OCI-M1 (cell line): ENCODE measurements at regions not wholly inside any gene's neighbourhood (a gene's known extent, or its start where the extent isn't known, plus 50 kb on each side); places are given as distances from the start of the nearest gene placed in this dataset.
"Not testable (repeated sequence)": the region's sequence is repeated elsewhere in the genome, so short reads cannot be mapped to it uniquely, and the experiment has no call there.

Source experiments
- DNase-seq: peaks from one replicate; lab custom pipeline; 2025; lab: John Stamatoyannopoulos, UW

DNA sequence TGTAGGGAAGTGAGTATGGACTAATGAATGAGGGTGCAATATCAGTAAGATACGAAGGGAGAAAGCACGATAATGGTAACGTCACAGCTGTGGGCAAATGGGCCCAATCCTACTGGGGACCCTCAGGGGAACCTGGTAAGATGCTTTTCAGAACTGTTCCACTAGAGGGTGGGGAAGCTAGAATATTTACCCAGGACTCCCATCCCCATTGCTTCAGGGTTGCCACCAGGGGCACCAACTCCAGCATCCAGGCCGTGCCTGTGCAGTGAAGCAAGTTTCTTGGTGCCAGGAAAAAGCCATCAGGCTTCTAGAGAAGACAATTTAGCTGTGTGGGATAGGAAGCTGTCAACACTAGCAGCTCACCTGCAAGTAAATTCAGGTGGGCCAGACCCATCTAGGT, 409.3 kb downstream of the AGTPBP1 start:
- DNase-seq: no peak

DNA sequence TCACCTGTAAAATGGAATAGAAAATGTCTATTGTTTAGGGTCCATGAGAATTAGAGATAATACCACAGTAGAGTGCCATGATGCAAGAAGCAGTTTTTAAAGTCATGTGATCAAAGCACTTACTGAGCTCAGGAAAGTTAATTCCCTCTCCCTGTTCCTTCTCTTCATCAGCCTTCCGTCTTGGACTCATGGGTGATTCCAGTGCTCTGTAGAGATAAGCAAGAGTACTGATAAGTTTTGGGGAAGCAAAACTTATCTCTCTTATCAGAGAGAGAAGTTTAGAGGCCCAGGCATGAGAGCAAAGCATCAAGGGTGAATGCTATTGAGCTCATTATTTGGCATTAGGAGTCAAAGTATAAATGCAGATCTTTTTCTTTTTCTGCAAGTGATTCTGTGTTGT, 410.1 kb downstream of the AGTPBP1 start:
- DNase-seq: no peak

DNA sequence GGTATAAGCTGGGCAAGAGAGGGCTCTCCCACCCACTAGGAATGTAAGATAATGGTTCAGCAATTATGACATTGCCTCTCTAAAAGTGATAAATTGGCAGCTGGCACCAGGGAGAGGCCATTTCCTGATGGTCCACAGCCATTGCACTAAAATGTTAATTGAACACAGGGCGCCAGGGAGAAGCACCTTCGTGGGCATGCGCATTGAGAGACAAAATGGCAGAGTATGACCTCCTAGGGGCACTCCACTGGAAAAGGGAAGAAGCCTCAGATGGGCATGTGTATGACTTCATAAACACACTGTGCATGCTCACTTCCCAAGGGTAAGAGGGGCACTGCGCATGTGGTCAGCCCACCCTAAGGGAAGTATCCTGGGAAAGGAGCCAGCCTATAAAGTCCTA, 419.2 kb downstream of the AGTPBP1 start:
- DNase-seq: no peak

DNA sequence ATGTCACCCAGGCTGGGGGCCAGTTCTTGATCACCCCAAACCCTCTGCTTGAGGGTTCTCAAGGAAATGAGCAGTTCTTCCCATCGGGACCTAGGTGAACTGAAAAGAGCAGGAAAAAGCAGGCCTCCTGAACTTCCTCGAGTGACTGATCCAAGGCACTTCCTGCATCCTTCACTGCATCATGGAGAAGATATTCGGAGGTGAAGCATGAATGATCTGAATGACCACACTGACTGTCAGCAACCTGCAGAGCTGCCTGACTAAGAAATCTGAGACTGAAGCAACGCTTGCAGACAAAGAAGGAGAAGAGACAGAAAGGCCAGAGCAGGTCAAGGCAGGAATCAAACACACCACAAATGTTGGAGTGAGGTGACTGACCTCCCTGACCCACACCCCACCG, 420.2 kb downstream of the AGTPBP1 start:
- no peak for DNase-seq

DNA sequence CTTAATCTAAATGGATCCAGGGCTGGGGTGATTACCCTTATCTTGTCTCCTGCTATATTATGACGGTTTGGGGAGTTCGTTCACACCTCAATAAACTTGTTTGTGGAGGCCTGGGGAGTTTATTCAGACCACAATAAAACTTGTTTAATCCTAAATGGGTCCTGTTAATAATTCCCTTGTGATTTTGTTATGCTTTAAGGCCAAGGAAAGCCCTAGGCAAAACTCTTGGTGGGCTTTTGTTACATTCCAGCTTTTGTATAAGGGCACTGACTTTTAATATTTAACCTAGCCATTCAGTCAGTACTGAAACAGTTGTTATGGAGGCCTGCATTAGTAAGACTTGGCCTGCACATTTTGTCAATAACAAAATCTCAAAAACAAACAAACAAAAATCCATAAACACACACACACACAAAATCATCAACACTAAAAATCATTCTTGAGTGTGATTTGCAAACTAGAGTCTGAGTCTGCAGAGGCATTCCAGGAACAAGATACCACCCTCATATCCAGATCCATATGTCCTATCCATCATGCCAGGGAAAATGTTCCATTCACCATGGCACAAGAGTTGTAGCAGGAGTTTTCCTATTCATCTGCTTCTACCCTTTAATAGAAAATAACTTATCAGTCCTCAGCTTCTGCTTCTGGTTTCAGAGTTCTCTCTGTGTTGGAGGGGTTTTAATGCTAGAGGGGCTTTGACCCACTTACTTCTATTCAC, 421.7 kb downstream of the AGTPBP1 start:
- DNase-seq: no peak

DNA sequence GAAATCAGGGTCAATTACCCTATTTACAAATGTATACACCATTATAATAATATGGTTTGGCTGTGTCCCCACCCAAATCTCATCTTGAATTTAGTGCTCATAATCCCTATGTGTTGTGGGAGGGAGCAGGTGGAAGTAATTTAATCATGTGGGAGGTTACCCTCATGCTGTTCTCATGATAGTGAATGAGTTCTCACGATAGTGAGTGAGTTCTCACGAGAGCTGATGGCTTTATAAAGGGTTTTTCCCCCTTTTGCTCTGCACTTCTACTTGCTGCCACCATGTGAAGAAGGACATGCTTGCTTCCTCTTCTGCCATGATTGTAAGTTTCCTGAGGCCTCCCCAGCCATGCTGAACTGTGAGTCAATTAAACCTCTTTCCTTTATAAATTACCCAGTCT, 426.2 kb downstream of the AGTPBP1 start:
- DNase-seq: not testable (repeated sequence)

DNA sequence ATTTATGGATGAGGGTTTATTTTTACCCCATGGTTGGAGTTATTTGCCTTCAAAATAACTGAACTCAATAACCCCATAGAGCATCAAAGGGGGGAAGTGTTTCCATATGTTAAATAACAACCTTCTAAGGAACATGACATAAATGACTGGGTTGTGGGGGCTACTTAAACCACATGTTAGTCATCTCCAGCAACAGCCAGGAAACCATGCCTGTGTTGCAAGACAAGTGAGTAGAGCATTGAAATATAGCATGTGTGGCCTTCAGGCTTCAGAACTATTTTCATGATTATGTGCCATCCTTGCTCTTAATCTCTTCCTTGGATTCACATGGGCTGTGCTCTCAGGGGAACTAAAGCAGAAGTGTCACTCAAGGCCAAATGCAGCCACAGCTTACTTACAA, 431.2 kb downstream of the AGTPBP1 start:
- no peak for DNase-seq

DNA sequence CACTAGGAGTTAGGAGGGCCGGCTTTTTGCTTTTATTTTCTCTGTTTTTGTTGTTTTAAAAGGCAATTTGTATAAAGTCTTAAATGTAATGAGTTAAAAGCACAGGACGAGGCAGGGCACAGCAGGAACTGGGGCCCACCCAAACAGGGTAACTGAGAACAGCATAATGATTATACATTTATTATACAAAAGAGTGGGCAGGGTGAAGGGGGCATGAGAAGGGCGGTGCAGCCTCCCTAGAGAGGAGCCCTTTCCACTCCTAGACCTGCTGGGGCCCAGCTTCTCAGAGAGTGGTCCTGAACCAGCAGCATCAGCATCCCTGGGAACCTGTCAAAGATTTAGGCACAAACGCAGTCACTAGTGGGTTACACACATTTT, 438.0 kb downstream of the AGTPBP1 start:
- DNase-seq: no peak

DNA sequence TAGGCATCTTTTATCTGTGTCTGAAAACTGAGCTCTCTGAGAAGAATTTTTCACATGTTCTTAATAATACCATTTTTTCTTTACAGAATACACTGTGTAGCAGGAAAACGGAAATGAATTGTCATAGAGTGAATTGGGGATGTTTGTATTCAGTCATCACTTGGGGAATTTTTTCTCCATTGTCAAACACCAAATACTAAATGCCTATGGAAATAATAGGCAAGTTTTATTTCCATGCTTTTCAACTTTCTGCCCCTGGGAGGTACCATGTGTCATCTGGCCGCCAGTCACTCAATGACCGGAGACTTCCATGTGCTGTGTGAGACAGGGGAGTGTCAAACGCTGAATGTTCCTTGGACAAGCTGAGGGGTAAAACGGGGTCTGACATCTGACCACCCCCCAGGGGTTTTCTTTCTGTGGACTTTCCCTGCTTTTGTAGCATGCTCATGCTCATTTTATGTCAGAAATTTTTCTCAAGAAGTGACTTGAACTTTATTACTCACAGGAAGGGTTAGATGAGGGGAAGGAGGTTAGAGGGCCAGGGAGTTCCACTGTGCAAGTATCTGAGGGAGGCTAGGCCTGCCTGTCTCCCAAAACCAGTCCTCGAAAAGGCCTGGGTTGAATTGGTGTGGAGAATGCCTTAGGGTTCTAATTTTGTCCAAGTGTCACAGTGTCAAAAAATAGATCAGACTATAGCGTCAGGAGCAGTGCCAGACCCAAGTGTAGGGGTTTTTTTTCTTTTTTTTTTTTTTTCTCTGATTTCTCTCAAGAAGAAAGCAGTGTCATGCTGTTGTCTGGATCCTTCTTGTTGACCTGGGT, 438.6 kb downstream of the AGTPBP1 start:
- no peak for DNase-seq

DNA sequence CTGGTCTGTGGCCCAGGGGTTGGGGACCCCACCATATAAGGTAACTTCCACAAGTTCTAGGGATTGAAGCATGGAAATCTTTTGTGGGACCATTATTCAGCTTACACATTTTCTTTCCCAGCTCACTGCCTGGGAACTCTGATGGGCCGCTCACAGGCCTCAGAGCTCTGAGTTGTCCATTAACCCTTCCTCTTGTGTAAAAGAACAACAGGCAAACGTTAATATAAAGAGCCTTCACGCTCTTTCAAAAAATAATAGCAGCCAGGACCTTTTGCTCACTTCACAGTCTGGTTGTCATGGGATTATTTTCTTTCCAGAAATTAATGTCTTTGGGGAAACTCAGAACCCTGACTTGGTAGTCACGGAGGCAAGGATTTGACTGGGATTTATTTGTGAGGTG, 443.3 kb downstream of the AGTPBP1 start:
- DNase-seq: no peak

DNA sequence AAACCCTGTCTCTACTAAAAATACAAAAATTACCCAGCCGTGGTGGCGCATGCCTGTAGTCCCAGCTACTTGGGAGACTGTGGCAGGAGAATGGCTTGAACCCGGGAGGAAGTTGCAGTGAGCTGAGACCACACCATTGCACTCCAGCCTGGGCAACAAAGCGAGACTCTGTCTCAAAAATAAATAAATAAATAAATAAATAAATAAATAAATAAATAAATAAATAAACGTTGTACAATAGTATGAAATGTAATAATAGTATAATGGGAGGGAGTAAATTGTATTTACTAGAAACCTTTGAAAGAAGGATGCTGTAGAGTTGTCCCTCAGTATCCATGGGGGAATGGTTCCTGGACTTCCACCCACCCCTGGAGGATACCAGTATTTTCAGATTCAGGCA, 446.5 kb downstream of the AGTPBP1 start:
- DNase-seq: not testable (repeated sequence)

DNA sequence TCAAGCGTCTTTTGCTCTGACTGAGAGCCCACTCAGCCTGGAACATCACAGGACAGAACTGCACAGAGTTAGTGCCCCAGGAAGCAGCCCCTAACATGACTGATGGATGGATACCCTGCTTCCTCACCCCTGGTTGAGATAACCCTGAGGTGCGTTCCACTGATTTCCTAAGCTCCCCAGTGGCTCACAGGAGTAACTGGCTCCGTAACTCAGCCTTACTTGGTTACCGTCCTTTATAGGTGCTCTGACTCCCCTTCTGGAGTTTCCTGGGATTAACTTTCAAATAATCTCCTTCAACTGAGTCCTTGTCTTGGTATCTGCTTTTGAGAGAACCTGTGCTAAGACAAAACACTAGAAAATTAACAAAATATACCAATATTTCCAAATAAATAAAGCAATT, 449.5 kb downstream of the AGTPBP1 start:
- DNase-seq: no peak

DNA sequence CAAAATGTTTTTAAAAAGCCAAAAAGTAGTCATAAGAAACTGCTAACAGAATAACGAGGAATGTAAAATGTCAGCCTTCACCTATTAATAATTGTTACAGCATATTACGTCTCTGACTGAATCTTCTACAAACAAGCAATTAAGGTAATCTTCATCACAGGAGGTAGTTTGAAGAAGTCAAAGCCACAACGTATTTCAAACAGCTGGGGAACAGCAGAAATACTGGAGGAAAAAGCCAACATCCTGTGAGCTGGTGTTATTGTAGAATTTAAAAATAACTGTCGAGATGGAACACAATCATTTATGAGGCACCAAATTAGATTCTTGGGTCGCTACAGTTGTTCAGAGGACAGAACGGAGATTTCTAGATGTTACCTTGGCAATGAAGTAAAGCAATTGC, 450.5 kb downstream of the AGTPBP1 start:
- DNase-seq: no peak

DNA sequence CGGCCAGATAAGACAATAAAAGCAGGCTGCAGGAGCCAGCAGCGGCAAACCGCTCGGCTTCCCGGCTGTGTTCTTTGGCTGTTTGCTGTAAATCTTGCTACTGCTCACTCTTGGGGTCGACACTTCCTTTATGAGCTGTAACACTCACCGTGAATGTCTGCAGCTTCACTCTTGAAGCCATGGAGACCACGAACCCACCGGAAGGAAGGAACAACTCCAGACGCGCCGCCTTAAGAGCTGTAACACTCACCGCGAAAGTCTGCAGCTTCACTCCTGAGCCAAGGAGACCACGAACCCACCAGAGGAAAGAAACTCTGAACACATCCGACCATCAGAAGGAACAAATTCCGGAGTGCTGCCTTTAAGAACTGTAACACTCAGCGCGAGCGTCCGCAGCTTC, 451.7 kb downstream of the AGTPBP1 start:
- no peak for DNase-seq

DNA sequence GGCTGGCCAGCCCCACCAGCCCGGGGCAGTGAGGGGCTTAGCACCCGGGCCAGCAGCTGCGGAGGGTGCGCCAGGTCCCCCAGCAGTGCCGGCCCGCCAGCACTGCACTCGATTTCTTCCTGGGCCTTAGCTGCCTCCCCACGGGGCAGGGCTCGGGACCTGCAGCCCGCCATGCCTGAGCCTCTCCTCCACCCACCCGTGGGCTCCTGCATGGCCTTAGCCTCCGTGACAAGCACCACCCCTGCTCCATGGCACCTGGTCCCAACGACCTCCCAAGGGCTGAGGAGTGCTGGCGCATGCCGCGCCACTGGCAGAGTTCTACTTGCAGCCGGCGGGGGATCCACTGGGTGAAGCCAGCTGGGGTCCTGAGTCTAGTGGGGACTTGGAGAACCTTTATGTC, 452.6 kb downstream of the AGTPBP1 start:
- no peak for DNase-seq

DNA sequence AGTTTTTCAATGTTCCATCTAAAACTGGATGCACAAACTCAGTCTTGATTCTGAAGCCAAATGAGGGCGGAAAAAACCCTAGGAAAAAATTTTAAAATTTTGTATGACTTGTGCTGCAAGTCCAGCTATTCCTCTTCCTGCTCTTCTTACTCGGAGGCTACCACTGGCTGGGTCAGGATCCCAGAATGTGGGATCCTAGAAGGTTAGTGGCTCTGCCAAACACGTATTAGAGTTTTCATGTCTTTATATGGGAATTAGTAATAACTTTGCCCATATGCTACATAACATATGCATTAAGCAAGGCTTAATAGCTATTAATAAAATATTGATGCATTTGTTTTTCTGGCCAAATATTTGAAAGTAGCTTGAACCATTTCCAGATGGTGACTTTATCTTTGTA, 458.3 kb downstream of the AGTPBP1 start:
- DNase-seq: no peak

DNA sequence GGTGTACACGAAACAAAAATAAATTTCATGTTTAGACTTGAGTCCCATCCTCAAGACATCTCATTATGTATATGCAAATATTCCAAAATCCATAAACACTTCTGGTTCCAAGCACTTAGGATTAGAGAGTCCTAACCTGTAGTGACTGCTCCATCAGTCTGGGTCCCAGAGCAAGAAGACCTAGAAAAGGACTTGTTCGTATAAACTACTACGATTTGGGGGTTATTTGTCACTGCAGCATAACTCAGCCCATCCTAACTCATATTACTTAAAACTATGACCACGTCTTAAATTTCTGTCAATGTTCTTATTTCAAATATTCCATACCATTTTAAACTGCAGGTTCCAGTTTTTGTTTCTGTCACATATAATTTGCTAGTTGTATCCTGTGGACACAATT, 463.0 kb downstream of the AGTPBP1 start:
- DNase-seq: no peak

DNA sequence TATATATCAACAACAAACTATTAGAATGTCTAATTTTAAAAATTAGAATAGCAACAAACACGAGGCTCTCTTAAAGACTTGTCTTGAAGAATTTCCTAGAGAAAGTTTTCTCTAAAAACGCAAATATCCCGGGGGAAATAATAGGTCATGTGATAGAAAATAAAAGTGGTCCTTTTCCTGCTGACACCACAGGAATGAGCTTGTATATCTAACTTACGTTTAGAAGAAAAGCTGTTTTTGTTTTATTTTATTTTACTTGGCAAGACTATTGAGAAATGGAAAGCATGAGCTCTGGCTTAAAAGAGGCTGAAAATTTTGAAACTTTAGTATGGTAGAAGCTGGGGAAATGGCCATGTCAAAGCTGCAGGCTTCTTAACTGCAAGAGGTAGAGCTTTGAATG, 465.0 kb downstream of the AGTPBP1 start:
- no peak for DNase-seq

DNA sequence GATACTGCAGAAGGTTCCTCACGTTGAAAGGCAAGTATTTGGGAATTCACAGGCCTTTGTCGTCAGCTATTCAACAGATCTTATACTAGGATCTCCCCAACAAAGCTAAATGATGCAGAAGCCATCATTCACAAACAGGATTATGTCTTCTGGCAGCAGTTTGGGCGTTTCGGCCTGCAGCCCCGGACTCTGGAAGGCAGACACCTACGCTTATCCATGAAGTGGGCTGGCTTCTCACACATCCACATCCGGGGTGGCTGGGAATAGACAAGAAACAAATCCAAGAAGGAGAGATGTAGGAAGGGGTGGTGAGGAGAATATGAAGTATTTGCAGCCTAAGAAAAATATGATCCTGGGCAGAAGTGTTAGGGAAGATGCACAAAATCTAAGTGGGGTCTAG, 471.9 kb downstream of the AGTPBP1 start:
- no peak for DNase-seq

DNA sequence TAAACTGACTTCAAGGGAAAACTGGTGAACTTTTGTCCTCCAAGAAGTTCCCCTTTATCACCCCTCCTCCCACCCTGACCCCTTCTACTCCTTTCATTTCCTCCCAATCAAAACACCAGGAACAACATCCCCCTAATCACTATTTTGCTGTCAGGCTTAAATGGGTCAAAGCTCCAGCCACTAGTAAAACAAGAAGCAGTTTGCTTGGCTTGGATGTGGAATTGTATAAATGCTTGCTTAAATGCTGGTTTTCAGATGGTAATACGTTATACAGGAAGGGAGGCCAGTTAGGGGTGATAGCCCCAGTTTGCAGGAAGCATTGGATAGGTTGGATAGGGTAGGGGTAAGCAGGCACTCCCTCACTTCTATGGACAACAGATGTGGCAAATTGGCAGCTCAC, 473.6 kb downstream of the AGTPBP1 start:
- no peak for DNase-seq

DNA sequence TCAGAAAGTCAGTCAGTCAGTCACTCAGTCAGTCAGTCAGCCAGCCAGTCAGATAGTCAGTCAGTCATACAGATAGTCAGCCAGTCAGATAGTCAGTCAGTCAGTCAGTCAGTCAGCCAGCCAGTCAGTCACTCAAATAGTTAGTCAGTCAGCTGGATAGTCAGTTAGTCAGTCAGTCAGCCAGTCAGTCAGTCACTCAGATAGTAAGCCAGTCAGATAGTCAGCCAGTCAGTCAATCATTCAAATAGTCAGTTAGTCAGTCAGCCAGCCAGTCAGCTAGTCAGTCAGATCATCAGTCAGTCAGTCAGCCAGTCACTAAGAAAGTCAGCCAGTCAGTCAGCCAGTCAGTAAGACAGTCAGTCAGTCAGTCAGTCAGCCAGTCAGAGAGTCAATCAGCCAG, 477.1 kb downstream of the AGTPBP1 start:
- DNase-seq: no peak

DNA sequence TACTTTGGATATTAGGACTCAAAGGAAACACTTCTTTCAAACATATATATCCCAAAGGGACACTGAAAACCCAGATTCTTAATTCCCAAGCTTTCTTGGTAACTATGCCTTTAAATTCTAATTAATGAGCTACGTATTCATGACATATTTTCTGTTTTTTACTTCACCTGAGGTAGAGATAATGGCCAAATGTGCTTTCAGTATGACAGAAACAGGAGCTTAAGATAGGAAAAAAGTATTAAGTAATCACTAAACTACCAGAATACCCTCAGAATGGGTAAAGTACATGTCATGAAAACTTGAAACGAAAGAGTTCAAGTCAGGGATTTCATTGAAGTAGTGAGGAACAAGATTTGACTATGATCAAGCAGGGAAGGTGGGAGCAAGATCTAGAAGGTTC, 478.5 kb downstream of the AGTPBP1 start:
- DNase-seq: no peak

DNA sequence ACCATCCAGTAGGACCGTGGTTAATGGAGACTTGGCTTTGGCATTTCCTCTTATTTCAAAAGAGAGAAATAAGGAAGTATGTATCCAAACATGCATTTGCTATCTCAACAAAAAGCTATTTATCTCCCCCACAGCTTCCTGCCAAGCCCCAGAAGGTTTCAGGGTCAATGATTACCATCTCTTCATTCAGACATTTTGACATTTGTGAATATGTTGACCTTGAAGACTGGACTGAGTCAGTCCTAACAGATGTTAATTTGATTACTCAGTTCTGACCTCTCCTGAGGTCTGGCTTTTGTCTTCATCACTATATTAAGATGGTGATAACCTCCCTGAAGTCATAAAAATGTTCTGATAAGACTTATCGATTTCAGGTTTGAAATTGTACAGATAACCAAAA, 479.4 kb downstream of the AGTPBP1 start:
- peak; percentile 43 for DNase-seq
